ENCODE measurements at regions not wholly inside any gene's neighbourhood (a gene's known extent, or its start where the extent isn't known, plus 50 kb on each side); places are given as distances from the start of the nearest gene placed in this dataset.

GRCh38 chr4:180668732-180669131 is 1574.5 kb upstream of the TENM3 start:
- no peak overlapping the region for H2AK9ac ChIP-seq (replicated peaks; ENCODE audit: low read depth, low read length, poor library complexity)
- H4K8ac ChIP-seq (ENCODE audit: low read depth in 2 of 2, low read length in 2 of 2) = no peak overlapping the region
- H2BK15ac ChIP-seq (ENCODE audit: low read depth, low read length) = no peak overlapping the region
- no peaks in the 10 kb centered on the region for H3K79me1 ChIP-seq (ENCODE audit: low read depth in 1 of 2, low read length in 2 of 2)
- H2AFZ ChIP-seq (replicated peaks; ENCODE audit: low read length, poor library complexity) = no peak overlapping the region
- DNase-seq = no peak
- ATAC-seq (ENCODE audit: low read depth) = no peak
- no peak overlapping the region for H2BK120ac ChIP-seq (ENCODE audit: low read depth, low read length)
- H3K18ac ChIP-seq (ENCODE audit: low read depth, low read length) = no peak overlapping the region
- H3K4me2 ChIP-seq (ENCODE audit: low read depth, low read length) = no peak overlapping the region
- H3K4ac ChIP-seq (ENCODE audit: low read depth, low read length) = no peak overlapping the region
- H4K91ac ChIP-seq (ENCODE audit: insufficient read depth, low read depth, low read length) = no peak overlapping the region
- no peaks in the 10 kb centered on the region for H3K9me3 ChIP-seq (ENCODE audit: control insufficient read depth, insufficient read depth, low read length)
- dilution Hi-C loops (cut with HindIII; ENCODE audit: low sequenced_read_pairs, unreplicated experiment) (loop anchor here (25.0 kb wide), 1 partner anchor 294 kb away; no protein-coding TSS in a partner anchor), in situ Hi-C loops (cut with MboI; ENCODE audit: low sequenced_read_pairs) (no loop called here), intact Hi-C loops (cut with micrococcal nuclease) (loop anchor here (5.0 kb wide), 1 partner anchor 174 kb away; no protein-coding TSS in a partner anchor)
- no peak overlapping the region for H2BK20ac ChIP-seq (ENCODE audit: low read depth, low read length)
- POLR2A ChIA-PET (ENCODE audit: unreplicated experiment) = no interaction called here
- no peaks in the 10 kb centered on the region for H3K9me1 ChIP-seq (ENCODE audit: insufficient read depth, low read length)
- TF ChIP-seq RAD21 (IDR thresholded peaks at IDR 0.05; ENCODE audit: low read length) (no peak), BHLHE40 (IDR thresholded peaks at IDR 0.05; ENCODE audit: low read depth, low read length) (no peak), NFE2L2 (IDR thresholded peaks at IDR 0.05; ENCODE audit: low read depth, low read length) (no peak), RFX5 (IDR thresholded peaks at IDR 0.05; ENCODE audit: low read depth, low read length) (no peak), CEBPB (IDR thresholded peaks at IDR 0.05; ENCODE audit: low read depth, low read length) (no peak), POLR2A (IDR thresholded peaks at IDR 0.05; ENCODE audit: low read depth, low read length) (no peak), CHD1 (IDR thresholded peaks at IDR 0.05; ENCODE audit: low read depth, low read length) (no peak), MAZ (IDR thresholded peaks at IDR 0.05; ENCODE audit: borderline replicate concordance, low read depth, low read length) (no peak), RCOR1 (IDR thresholded peaks at IDR 0.05; ENCODE audit: insufficient replicate concordance, low read length) (no peak), USF2 (IDR thresholded peaks at IDR 0.05; ENCODE audit: low read depth, low read length) (no peak), SMC3 (IDR thresholded peaks at IDR 0.05; ENCODE audit: low read depth, low read length) (no peak), MXI1 (IDR thresholded peaks at IDR 0.05; ENCODE audit: borderline replicate concordance, low read depth, low read length) (no peak), CTCF (conservative IDR thresholded peaks at IDR 0.05; ENCODE audit: low read depth, low read length) (no peak)
- no peak overlapping the region for H3K4me3 ChIP-seq (ENCODE audit: insufficient read depth, low read depth, low read length)
- WGBS, 2 experiments (ENCODE audit: extremely low coverage in 2 of 2, insufficient read length in 1 of 2) = 86% methylated on average over 2 of the region's 14 CpGs; no CpG with 5 or more reads in 1 of the 2 experiments
- H4K5ac ChIP-seq (ENCODE audit: low read depth, low read length) = no peak overlapping the region
- H4K20me1 ChIP-seq (ENCODE audit: insufficient read depth, low read length) = no peaks in the 10 kb centered on the region
- no peak overlapping the region for H3K23ac ChIP-seq (ENCODE audit: low read depth, low read length)
- H3K36me3 ChIP-seq (ENCODE audit: control insufficient read depth, insufficient read depth, low read length) = no peaks in the 10 kb centered on the region
- H3K14ac ChIP-seq (replicated peaks; ENCODE audit: low read depth, low read length) = no peak overlapping the region
- H3K9ac ChIP-seq (ENCODE audit: low read depth, low read length) = no peak overlapping the region
- H3K56ac ChIP-seq (ENCODE audit: extremely low read depth, insufficient read depth, low read length) = no peak overlapping the region
- CTCF ChIA-PET = no interaction called here
- H3K4me1 ChIP-seq (ENCODE audit: control insufficient read depth, insufficient read depth, low read length) = no peaks in the 10 kb centered on the region
- H2BK5ac ChIP-seq (ENCODE audit: low read depth, low read length, poor library complexity, severe bottlenecking) = no peak overlapping the region
- H3K27ac ChIP-seq (ENCODE audit: insufficient read depth, low read length) = no peak overlapping the region
- H3K27me3 ChIP-seq (ENCODE audit: control insufficient read depth, insufficient read depth, low read length) = no peaks in the 10 kb centered on the region
- BruUV-seq (replicated peaks) = no TSS peak
- no peak overlapping the region for H2AK5ac ChIP-seq (ENCODE audit: low read depth, low read length)

Measured in IMR-90 (cell line).